Right cardiac atrium (tissue), 5 donors: ENCODE measurements at regions not wholly inside any gene's neighbourhood (a gene's known extent, or its start where the extent isn't known, plus 50 kb on each side); places are given as distances from the start of the nearest gene placed in this dataset.

ENCODE experiments used
- ATAC-seq, 2 donors: fragments of 200-7000 bp; cut with Tn5 transposase; one replicate each; pipeline versions ENCODE4 v1.8.0 to v1.9.1; 2020; ENCODE audit warnings: moderate library complexity in 2 of 2, mild to moderate bottlenecking in 1 of 2
- DNase-seq, 3 donors: peaks; one replicate each; pipeline ENCODE4 v3.0.0-alpha.2; 2020
- H3K27ac ChIP-seq: one replicate; pipeline ENCODE4 v1.5.1; 2013; ENCODE audit warnings: mild to moderate bottlenecking, low read length, control low read depth, moderate library complexity
- H3K27me3 ChIP-seq: one replicate; pipeline ENCODE4 v1.6.1; 2013; ENCODE audit not compliant: control insufficient read depth, insufficient read depth
- H3K4me1 ChIP-seq: one replicate; pipeline ENCODE4 v1.6.1; 2013; ENCODE audit warnings: low read length; ENCODE audit not compliant: control insufficient read depth, insufficient read depth
- H3K4me3 ChIP-seq: one replicate; pipeline ENCODE4 v1.5.1; 2013; ENCODE audit warnings: low read length, control low read depth
- H3K9me3 ChIP-seq: one replicate; pipeline ENCODE4 v1.6.1; 2013; ENCODE audit warnings: low read length; ENCODE audit not compliant: control insufficient read depth
- WGBS: extraction: QIAGEN DNeasy Blood & Tissue Kit; methylation state at CpG from one replicate; pipeline ENCODE4 v1.1.7; 2013; 5-methylcytosine and 5-hydroxymethylcytosine counted together
- intact Hi-C, 4 donors: fragments of 100-400 bp; cut with DNase I; formaldehyde crosslinking; loops; one replicate each; pipeline versions ENCODE4 v1.11.0 to v1.14.0; 2022 to 2023
- donor health status: healthy with polysubstance abuse.
- donor health status: DM: no; HTN: yes; CAD: no.
- donor health status: DM: no; HTN: no; CAD: no.
- donor health status: DM: no; HTN: yes; CAD: no; lungs with severe emphysema.
- donor health status: DM: yes; HTN: yes; CAD: no.

- Histone ChIP-seq H3K27ac (no peak overlapping the region), H3K4me1 (no peaks in the 10 kb centered on the region), H3K4me3 (no peak overlapping the region), H3K9me3 (no peaks in the 10 kb centered on the region), H3K27me3 (no peaks in the 10 kb centered on the region)
- 68% methylated on average over 3 of the region's 3 CpGs for WGBS
- intact Hi-C loops, result no loop called here
- ATAC-seq (no peak), DNase-seq (no peak)
Observed at GRCh38 chr20:4401601-4402000, 152.5 kb upstream of the ADRA1D start.

GRCh38 chr20:4384961-4385360 lies 135.9 kb upstream of the ADRA1D start:
- no peaks in the 10 kb centered on the region for H3K4me1 ChIP-seq
- no peak overlapping the region for H3K4me3 ChIP-seq
- ATAC-seq (no peak), DNase-seq (no peak)
- 75% methylated on average over 4 of the region's 4 CpGs for WGBS
- intact Hi-C loops, result no loop called here
- no peaks in the 10 kb centered on the region for H3K27me3 ChIP-seq
- H3K9me3 ChIP-seq, result no peaks in the 10 kb centered on the region
- no peak overlapping the region for H3K27ac ChIP-seq

GRCh38 chr20:4383961-4384360 lies 134.9 kb upstream of the ADRA1D start:
- H3K27ac ChIP-seq, result no peak overlapping the region
- ATAC-seq (no peak), DNase-seq (no peak)
- H3K4me3 ChIP-seq, result no peak overlapping the region
- intact Hi-C loops, result no loop called here
- no peaks in the 10 kb centered on the region for H3K4me1 ChIP-seq
- 63% methylated on average over 5 of the region's 5 CpGs for WGBS
- H3K9me3 ChIP-seq, result no peaks in the 10 kb centered on the region
- no peaks in the 10 kb centered on the region for H3K27me3 ChIP-seq

- H3K27me3 ChIP-seq, result no peaks in the 10 kb centered on the region
- 34% methylated on average over 4 of the region's 4 CpGs for WGBS
- H3K27ac ChIP-seq, result no peak overlapping the region
- no peak for ATAC-seq
- no peak overlapping the region for H3K4me3 ChIP-seq
- peak in 1 of 3 donors; percentile 45 for DNase-seq
- no peaks in the 10 kb centered on the region for H3K4me1 ChIP-seq
- H3K9me3 ChIP-seq, result no peaks in the 10 kb centered on the region
- intact Hi-C loops, result no loop called here
Observed at GRCh38 chr20:4375881-4376280, 126.8 kb upstream of the ADRA1D start.

GRCh38 chr20:4373454-4373853 lies 124.4 kb upstream of the ADRA1D start:
- ATAC-seq, result no peak
- intact Hi-C loops, result no loop called here
- Histone ChIP-seq H3K4me3 (no peak overlapping the region), H3K4me1 (no peaks in the 10 kb centered on the region), H3K9me3 (no peaks in the 10 kb centered on the region), H3K27ac (no peak overlapping the region), H3K27me3 (no peaks in the 10 kb centered on the region)
- 82% methylated on average over 1 of the region's 1 CpG for WGBS
- no peak for DNase-seq

GRCh38 chr20:4371623-4372251 lies 122.7 kb upstream of the ADRA1D start:
- intact Hi-C loops, result no loop called here
- ATAC-seq (no peak), DNase-seq (no peak)
- Histone ChIP-seq H3K4me3 (no peak overlapping the region), H3K9me3 (no peaks in the 10 kb centered on the region), H3K27ac (no peak overlapping the region), H3K27me3 (no peaks in the 10 kb centered on the region), H3K4me1 (no peaks in the 10 kb centered on the region)
- WGBS, result 61% methylated on average over 2 of the region's 2 CpGs

GRCh38 chr20:4370851-4371250 lies 121.8 kb upstream of the ADRA1D start:
- H3K27me3 ChIP-seq, result no peaks in the 10 kb centered on the region
- no peaks in the 10 kb centered on the region for H3K9me3 ChIP-seq
- no peaks in the 10 kb centered on the region for H3K4me1 ChIP-seq
- 86% methylated on average over 2 of the region's 2 CpGs for WGBS
- DNase-seq (no peak), ATAC-seq (no peak)
- intact Hi-C loops, result no loop called here
- H3K4me3 ChIP-seq, result no peak overlapping the region
- no peak overlapping the region for H3K27ac ChIP-seq

GRCh38 chr20:4369798-4370124 lies 120.7 kb upstream of the ADRA1D start:
- Histone ChIP-seq H3K9me3 (no peaks in the 10 kb centered on the region), H3K27ac (no peak overlapping the region), H3K27me3 (no peaks in the 10 kb centered on the region), H3K4me3 (no peak overlapping the region), H3K4me1 (no peaks in the 10 kb centered on the region)
- WGBS, result 73% methylated on average over 6 of the region's 6 CpGs
- intact Hi-C loops, result no loop called here
- DNase-seq (no peak), ATAC-seq (no peak)

GRCh38 chr20:4369119-4369797 lies 120.2 kb upstream of the ADRA1D start:
- no peak overlapping the region for H3K4me3 ChIP-seq
- intact Hi-C loops, result no loop called here
- no peaks in the 10 kb centered on the region for H3K4me1 ChIP-seq
- no peak overlapping the region for H3K27ac ChIP-seq
- no peaks in the 10 kb centered on the region for H3K9me3 ChIP-seq
- H3K27me3 ChIP-seq, result no peaks in the 10 kb centered on the region
- DNase-seq (no peak), ATAC-seq (no peak)
- 80% methylated on average over 2 of the region's 2 CpGs for WGBS

- no peak for ATAC-seq
- Histone ChIP-seq H3K27me3 (no peaks in the 10 kb centered on the region), H3K4me1 (no peaks in the 10 kb centered on the region), H3K9me3 (no peaks in the 10 kb centered on the region), H3K27ac (no peak overlapping the region), H3K4me3 (no peak overlapping the region)
- intact Hi-C loops, result no loop called here
- DNase-seq, result no peak
- WGBS, result 74% methylated on average over 1 of the region's 1 CpG
Observed at GRCh38 chr20:4366076-4366475, 117.0 kb upstream of the ADRA1D start.

- Histone ChIP-seq H3K4me1 (no peaks in the 10 kb centered on the region), H3K27me3 (no peaks in the 10 kb centered on the region), H3K27ac (no peak overlapping the region), H3K4me3 (no peak overlapping the region), H3K9me3 (no peaks in the 10 kb centered on the region)
- intact Hi-C loops, result no loop called here
- 52% methylated on average over 6 of the region's 6 CpGs for WGBS
- DNase-seq (peak in 1 of 3 donors; percentile 53), ATAC-seq (no peak)
Observed at GRCh38 chr20:4358552-4358951, 109.5 kb upstream of the ADRA1D start.

- WGBS, result 96% methylated on average over 1 of the region's 1 CpG
- no peaks in the 10 kb centered on the region for H3K27me3 ChIP-seq
- H3K9me3 ChIP-seq, result no peaks in the 10 kb centered on the region
- no peaks in the 10 kb centered on the region for H3K4me1 ChIP-seq
- no peak overlapping the region for H3K4me3 ChIP-seq
- ATAC-seq (no peak), DNase-seq (no peak)
- intact Hi-C loops, result no loop called here
- H3K27ac ChIP-seq, result no peak overlapping the region
Observed at GRCh38 chr20:4352348-4352747, 103.3 kb upstream of the ADRA1D start.
